ENCODE measurements at regions not wholly inside any gene's neighbourhood (a gene's known extent, or its start where the extent isn't known, plus 50 kb on each side); places are given as distances from the start of the nearest gene placed in this dataset.

GRCh38 chr9:104388071-104388470 is 116.0 kb upstream of the OR13F1 start:
- TF ChIP-seq EZH2 (IDR thresholded peaks at IDR 0.05) (no peak), CTCF (IDR thresholded peaks at IDR 0.05) (no peak), EZH2phosphoT487 (IDR thresholded peaks at IDR 0.05) (no peak)
